ENCODE measurements at regions not wholly inside any gene's neighbourhood (a gene's known extent, or its start where the extent isn't known, plus 50 kb on each side); places are given as distances from the start of the nearest gene placed in this dataset.
A peak's percentile ranks its signal among the peaks of the same experiment; 100 is the strongest.

DNA sequence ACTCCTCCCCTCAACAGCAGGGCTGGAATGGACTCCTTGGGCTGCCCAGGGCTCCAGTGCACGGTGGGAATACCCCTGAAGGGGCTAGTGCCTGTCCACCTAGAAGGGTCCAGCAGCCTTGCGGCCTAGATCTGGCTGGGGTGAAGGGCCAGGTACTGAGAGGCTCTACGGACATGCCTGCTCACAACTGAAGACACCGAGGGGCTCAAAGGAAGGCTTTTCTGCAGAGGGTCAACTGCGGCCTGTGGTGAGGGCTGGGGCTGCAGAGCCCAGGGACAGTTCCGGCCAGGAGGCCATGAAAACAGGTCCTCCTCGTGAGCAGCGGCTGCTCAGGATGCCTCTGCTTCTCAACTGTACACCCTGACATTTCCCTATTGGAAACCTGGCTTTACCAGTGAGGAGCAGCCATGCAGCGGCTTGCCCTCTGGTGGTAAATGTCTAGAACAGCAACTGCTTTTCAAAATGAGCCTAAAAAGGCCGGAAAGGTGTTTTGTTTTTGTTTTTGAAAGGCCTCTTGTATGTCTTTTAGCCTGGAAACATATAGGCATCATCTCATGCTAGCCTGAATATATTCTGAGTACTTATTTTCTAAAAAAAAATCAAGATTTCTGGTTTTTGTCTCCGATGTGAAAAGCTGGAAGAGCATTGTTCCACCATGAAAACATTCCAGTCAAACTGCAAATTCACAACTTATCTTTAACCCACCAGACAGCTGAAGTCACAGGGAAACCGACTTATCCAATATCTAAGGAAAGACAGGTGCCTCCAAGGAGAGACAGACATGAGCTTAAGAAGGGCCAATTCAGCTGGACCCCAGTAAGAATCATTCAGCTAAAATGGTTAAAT lies 163.4 kb downstream of the KLF13 start:
- TF ChIP-seq, protein P1, sequence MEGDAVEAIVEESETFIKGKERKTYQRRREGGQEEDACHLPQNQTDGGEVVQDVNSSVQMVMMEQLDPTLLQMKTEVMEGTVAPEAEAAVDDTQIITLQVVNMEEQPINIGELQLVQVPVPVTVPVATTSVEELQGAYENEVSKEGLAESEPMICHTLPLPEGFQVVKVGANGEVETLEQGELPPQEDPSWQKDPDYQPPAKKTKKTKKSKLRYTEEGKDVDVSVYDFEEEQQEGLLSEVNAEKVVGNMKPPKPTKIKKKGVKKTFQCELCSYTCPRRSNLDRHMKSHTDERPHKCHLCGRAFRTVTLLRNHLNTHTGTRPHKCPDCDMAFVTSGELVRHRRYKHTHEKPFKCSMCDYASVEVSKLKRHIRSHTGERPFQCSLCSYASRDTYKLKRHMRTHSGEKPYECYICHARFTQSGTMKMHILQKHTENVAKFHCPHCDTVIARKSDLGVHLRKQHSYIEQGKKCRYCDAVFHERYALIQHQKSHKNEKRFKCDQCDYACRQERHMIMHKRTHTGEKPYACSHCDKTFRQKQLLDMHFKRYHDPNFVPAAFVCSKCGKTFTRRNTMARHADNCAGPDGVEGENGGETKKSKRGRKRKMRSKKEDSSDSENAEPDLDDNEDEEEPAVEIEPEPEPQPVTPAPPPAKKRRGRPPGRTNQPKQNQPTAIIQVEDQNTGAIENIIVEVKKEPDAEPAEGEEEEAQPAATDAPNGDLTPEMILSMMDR (IDR thresholded peaks at IDR 0.05; ENCODE audit: low read depth, low read length): peak; percentile 84
- no peak for TF ChIP-seq EZH2phosphoT487 (IDR thresholded peaks at IDR 0.05; ENCODE audit: low read depth)
